Neural cell (in vitro differentiated cells): ENCODE measurements at regions not wholly inside any gene's neighbourhood (a gene's known extent, or its start where the extent isn't known, plus 50 kb on each side); places are given as distances from the start of the nearest gene placed in this dataset.

ENCODE experiments used
- H2AFZ ChIP-seq: fragments of 200-600, 300-800 bp; sonication (generic), shearing (Covaris generic); 2 replicates; pipeline ENCODE4 v1.6.0; 2014; ENCODE audit warnings: low read depth, mild to moderate bottlenecking, antibody characterized with exemption, low read length, moderate library complexity
- H3F3A ChIP-seq: fragments of 200-600 bp; shearing (Covaris generic); 2 replicates; pipeline ENCODE4 v1.6.1; 2016; ENCODE audit warnings: mild to moderate bottlenecking, moderate library complexity, mixed read lengths, antibody characterized with exemption, low read length; ENCODE audit not compliant: insufficient read depth, poor library complexity, severe bottlenecking
- H3K27ac ChIP-seq: fragments of 200-600, 300-800 bp; sonication (generic), shearing (Covaris generic); 2 replicates; pipeline ENCODE4 v1.5.1; 2014; ENCODE audit warnings: mild to moderate bottlenecking, low read length, moderate library complexity
- H3K27me3 ChIP-seq: fragments of 300-800, 200-600 bp; sonication (generic), shearing (Covaris generic); 2 replicates; pipeline ENCODE4 v1.6.0; 2014; ENCODE audit warnings: mild to moderate bottlenecking, low read depth, low read length, moderate library complexity; ENCODE audit not compliant: insufficient read depth
- H3K36me3 ChIP-seq: fragments of 300-800, 200-600 bp; sonication (generic), shearing (Covaris generic); 2 replicates; pipeline ENCODE4 v1.5.1; 2014; ENCODE audit warnings: mild to moderate bottlenecking, antibody characterized with exemption, low read length, moderate library complexity; ENCODE audit not compliant: insufficient read depth
- H3K4me2 ChIP-seq: fragments of 300-800, 200-600 bp; sonication (generic), shearing (Covaris generic); 2 replicates; pipeline ENCODE4 v1.6.0; 2014; ENCODE audit warnings: mild to moderate bottlenecking, low read length
- H3K4me3 ChIP-seq: fragments of 300-800, 200-600 bp; sonication (generic), shearing (Covaris generic); 2 replicates; pipeline ENCODE4 v1.5.1; 2014; ENCODE audit warnings: mild to moderate bottlenecking, low read length, moderate library complexity
- H3K79me2 ChIP-seq: fragments of 200-600 bp; shearing (Covaris generic); replicated peaks from 2 replicates; pipeline ENCODE4 v1.6.0; 2014; ENCODE audit warnings: mild to moderate bottlenecking, low read length, moderate library complexity; ENCODE audit not compliant: insufficient read depth
- H3K9ac ChIP-seq: fragments of 300-800, 200-600 bp; sonication (generic), shearing (Covaris generic); 2 replicates; pipeline ENCODE4 v1.6.1; 2016; ENCODE audit warnings: mild to moderate bottlenecking, low read length, mixed read lengths
- H3K9me2 ChIP-seq: fragments of 200-600 bp; shearing (Covaris generic); 2 replicates; pipeline ENCODE4 v1.6.1; 2016; ENCODE audit warnings: mild to moderate bottlenecking, low read length, mixed read lengths; ENCODE audit not compliant: insufficient read depth
- H3K9me3 ChIP-seq: fragments of 200-600, 300-800 bp; sonication (generic), shearing (Covaris generic); 2 replicates; pipeline ENCODE4 v1.6.1; 2016; ENCODE audit warnings: mild to moderate bottlenecking, mixed run types, low read length, moderate library complexity, mixed read lengths
- H4K20me1 ChIP-seq: fragments of 200-600 bp; shearing (Covaris generic); 2 replicates; pipeline ENCODE4 v1.6.1; 2016; ENCODE audit warnings: mild to moderate bottlenecking, mixed run types; ENCODE audit not compliant: insufficient read depth
- CTCF ChIP-seq: fragments of 450-650 bp; IDR thresholded peaks from 2 replicates; pipeline ENCODE4 v1.5.1; 2014; ENCODE audit warnings: antibody characterized with exemption, mild to moderate bottlenecking, moderate library complexity; ENCODE audit not compliant: poor library complexity, severe bottlenecking
- EP300 ChIP-seq: fragments of 450-650 bp; conservative IDR thresholded peaks from 2 replicates; pipeline ENCODE4 v1.6.1; 2014; ENCODE audit warnings: antibody characterized with exemption, mild to moderate bottlenecking, moderate library complexity; ENCODE audit not compliant: poor library complexity, severe bottlenecking
- EZH2 ChIP-seq: fragments of 200-600, 300-800 bp; shearing (Covaris generic), sonication (generic); IDR thresholded peaks from 2 replicates; pipeline ENCODE4 v1.6.1; 2014; ENCODE audit warnings: antibody characterized with exemption, low read length, borderline replicate concordance, mild to moderate bottlenecking; ENCODE audit not compliant: insufficient read depth, poor library complexity, severe bottlenecking
- MXI1 ChIP-seq: fragments of 450-650 bp; conservative IDR thresholded peaks from 2 replicates; pipeline ENCODE4 v1.6.1; 2014; ENCODE audit warnings: antibody characterized with exemption, mild to moderate bottlenecking; ENCODE audit not compliant: poor library complexity, severe bottlenecking
- POLR2AphosphoS5 ChIP-seq: IDR thresholded peaks from 2 replicates; pipeline ENCODE4 v1.6.1; 2012
- RAD21 ChIP-seq: fragments of 450-650 bp; conservative IDR thresholded peaks from 2 replicates; pipeline ENCODE4 v1.6.1; 2014; ENCODE audit warnings: antibody characterized with exemption, mild to moderate bottlenecking, moderate library complexity
- REST ChIP-seq: IDR thresholded peaks from 2 replicates; pipeline ENCODE4 v1.6.1; 2012; ENCODE audit warnings: borderline replicate concordance
- SMC3 ChIP-seq: fragments of 450-650 bp; conservative IDR thresholded peaks from 2 replicates; pipeline ENCODE4 v1.6.1; 2014; ENCODE audit warnings: antibody characterized with exemption, mild to moderate bottlenecking, moderate library complexity; ENCODE audit not compliant: poor library complexity
- TAF1 ChIP-seq: IDR thresholded peaks from 2 replicates; pipeline ENCODE4 v1.6.1; 2012; ENCODE audit warnings: low read depth

DNA sequence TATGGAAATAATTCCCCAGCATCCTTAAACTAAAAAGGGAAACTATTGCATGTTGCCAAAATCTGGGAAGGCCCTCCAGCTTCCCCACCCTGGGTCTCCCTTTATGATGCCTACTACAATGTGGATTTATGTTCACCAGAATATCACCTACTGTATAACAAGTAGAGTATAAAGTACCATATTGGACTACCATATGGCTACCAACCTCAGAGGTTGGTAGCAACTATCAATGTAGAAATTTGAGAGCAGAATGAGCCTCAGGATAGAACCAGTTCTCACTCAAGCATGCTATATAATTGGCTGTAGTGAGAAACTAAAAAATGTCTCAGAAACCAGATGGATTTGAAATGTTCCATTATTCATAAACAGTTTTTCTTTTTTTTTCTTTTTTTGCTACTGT, 918.4 kb downstream of the MCTP2 start:
- Histone ChIP-seq H3K27ac (no peak overlapping the region), H3K27me3 (no peaks in the 10 kb centered on the region)
- no peak for TF ChIP-seq POLR2AphosphoS5
- TF ChIP-seq MXI1: no peak
- no peak for TF ChIP-seq CTCF
- no peak for TF ChIP-seq RAD21
- TF ChIP-seq EP300: no peak
- no peak for TF ChIP-seq SMC3
- no peak for TF ChIP-seq REST
- no peak for TF ChIP-seq EZH2
- TF ChIP-seq TAF1: no peak

GRCh38 chr15:95150466-95150865, 919.1 kb downstream of the MCTP2 start:
- Histone ChIP-seq H3K36me3 (no peaks in the 10 kb centered on the region), H3K9me3 (no peaks in the 10 kb centered on the region)

More for the DNA sequence above, 918.4 kb downstream of the MCTP2 start:
- Histone ChIP-seq H2AFZ (no peak overlapping the region), H3K9me2 (no peaks in the 10 kb centered on the region), H3K79me2 (no peaks in the 10 kb centered on the region), H3K36me3 (no peaks in the 10 kb centered on the region), H3K4me2 (no peak overlapping the region), H3K4me3 (no peak overlapping the region), H3F3A (no peaks in the 10 kb centered on the region), H4K20me1 (no peaks in the 10 kb centered on the region), H3K9me3 (no peaks in the 10 kb centered on the region), H3K9ac (no peak overlapping the region)

More at GRCh38 chr15:95150466-95150865, 919.1 kb downstream of the MCTP2 start:
- H3K9ac ChIP-seq: no peak overlapping the region
- H3F3A ChIP-seq: no peaks in the 10 kb centered on the region
- no peaks in the 10 kb centered on the region for H3K27me3 ChIP-seq
- no peak overlapping the region for H3K4me3 ChIP-seq
- H3K27ac ChIP-seq: no peak overlapping the region
- TF ChIP-seq POLR2AphosphoS5: no peak
- no peak for TF ChIP-seq EP300
- TF ChIP-seq TAF1: no peak
- no peak for TF ChIP-seq REST
- no peak for TF ChIP-seq CTCF
- TF ChIP-seq SMC3: no peak
- TF ChIP-seq RAD21: no peak
- TF ChIP-seq MXI1: no peak
- no peak for TF ChIP-seq EZH2
- no peaks in the 10 kb centered on the region for H3K9me2 ChIP-seq
- no peaks in the 10 kb centered on the region for H3K79me2 ChIP-seq
- no peak overlapping the region for H2AFZ ChIP-seq
- H3K4me2 ChIP-seq: no peak overlapping the region
- H4K20me1 ChIP-seq: no peaks in the 10 kb centered on the region
